ENCODE measurements at regions not wholly inside any gene's neighbourhood (a gene's known extent, or its start where the extent isn't known, plus 50 kb on each side); places are given as distances from the start of the nearest gene placed in this dataset.
"Not testable (repeated sequence)": the region's sequence is repeated elsewhere in the genome, so short reads cannot be mapped to it uniquely, and the experiment has no call there.

GRCh38 chrX:63275127-63275526, 76.0 kb downstream of the SPIN4 start:
- peak; percentile 60 for TF ChIP-seq CTCF (IDR thresholded peaks at IDR 0.05)
- Histone ChIP-seq H3K4me1 (no peaks in the 10 kb centered on the region), H3K4me3 (no peak overlapping the region), H3K27me3 (no peaks in the 10 kb centered on the region), H3K9me3 (no peaks in the 10 kb centered on the region), H3K36me3 (no peaks in the 10 kb centered on the region), H3K27ac (no peak overlapping the region), H3K9ac (ENCODE audit: low read depth in 2 of 2, low read length in 2 of 2) (no peak overlapping the region)
- intact Hi-C loops (cut with DNase I), result no loop called here
- peak; percentile 38 for DNase-seq

DNA sequence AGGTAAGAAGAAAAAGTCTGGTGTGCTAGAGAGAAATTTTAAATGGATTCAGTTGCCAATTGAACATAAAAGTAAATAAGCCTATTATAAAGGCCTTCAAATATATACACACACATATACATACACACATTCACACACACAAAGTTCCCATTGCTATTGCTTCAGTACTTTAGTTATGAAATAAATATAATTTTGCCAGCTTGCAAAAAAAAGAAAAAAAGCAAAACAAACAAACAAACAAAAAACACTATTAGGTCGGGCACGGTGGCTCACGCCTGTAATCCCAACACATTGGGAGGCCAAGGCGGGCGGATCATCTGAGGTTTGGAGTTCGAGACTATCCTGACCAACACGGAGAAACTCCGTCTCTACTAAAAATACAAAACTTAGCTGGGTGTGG, 80.3 kb downstream of the SPIN4 start:
- Histone ChIP-seq H3K27ac (no peak overlapping the region), H3K27me3 (peaks cover 9% of the 10 kb centered on the region), H3K9me3 (no peaks in the 10 kb centered on the region), H3K4me3 (no peak overlapping the region), H3K36me3 (no peaks in the 10 kb centered on the region), H3K4me1 (no peaks in the 10 kb centered on the region), H3K9ac (ENCODE audit: low read depth in 2 of 2, low read length in 2 of 2) (no peak overlapping the region)
- TF ChIP-seq CTCF (IDR thresholded peaks at IDR 0.05), result no peak
- intact Hi-C loops (cut with DNase I), result no loop called here
- DNase-seq, result no peak

- TF ChIP-seq CTCF (IDR thresholded peaks at IDR 0.05), result no peak
- no peaks in the 10 kb centered on the region for H3K27me3 ChIP-seq
- intact Hi-C loops (cut with DNase I), result no loop called here
These were observed 93.0 kb downstream of the SPIN4 start for GRCh38 chrX:63258144-63258543.

GRCh38 chrX:63250253-63250868, 100.8 kb downstream of the SPIN4 start:
- Histone ChIP-seq H3K9me3 (no peaks in the 10 kb centered on the region), H3K36me3 (no peaks in the 10 kb centered on the region), H3K4me1 (no peaks in the 10 kb centered on the region), H3K4me3 (no peak overlapping the region), H3K9ac (ENCODE audit: low read depth in 2 of 2, low read length in 2 of 2) (no peak overlapping the region), H3K27me3 (no peaks in the 10 kb centered on the region), H3K27ac (no peak overlapping the region)
- DNase-seq, result peak; percentile 65
- intact Hi-C loops (cut with DNase I), result no loop called here
- TF ChIP-seq CTCF (IDR thresholded peaks at IDR 0.05), result peak; percentile 98

More at GRCh38 chrX:63258144-63258543, 93.0 kb downstream of the SPIN4 start:
- Histone ChIP-seq H3K9me3 (no peaks in the 10 kb centered on the region), H3K27ac (no peak overlapping the region), H3K9ac (ENCODE audit: low read depth in 2 of 2, low read length in 2 of 2) (no peak overlapping the region), H3K4me3 (no peak overlapping the region), H3K4me1 (no peaks in the 10 kb centered on the region), H3K36me3 (no peaks in the 10 kb centered on the region)
- no peak for DNase-seq

- not testable (repeated sequence) for H3K9ac ChIP-seq (ENCODE audit: low read depth in 2 of 2, low read length in 2 of 2)
These were observed 108.4 kb downstream of the SPIN4 start for GRCh38 chrX:63242689-63243088.

DNA sequence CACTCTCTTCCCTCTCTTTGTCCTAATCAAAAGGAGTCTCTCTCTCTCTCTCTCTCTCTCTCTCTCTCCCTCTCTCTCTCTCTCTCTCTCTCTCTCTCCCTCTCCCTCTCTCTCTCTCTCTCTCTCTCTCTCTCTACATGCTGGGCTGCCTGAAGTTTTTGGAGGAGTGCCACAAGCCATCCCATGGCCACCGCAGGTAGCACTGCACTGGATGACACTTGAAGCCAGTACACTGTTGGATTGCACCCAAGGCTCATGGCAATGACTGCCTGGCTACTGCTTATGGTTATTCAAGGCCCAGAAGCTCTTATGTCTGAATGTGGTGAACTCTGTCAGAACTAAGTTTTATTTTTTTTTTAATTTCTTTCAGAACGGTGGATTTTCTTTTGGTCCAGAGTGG, 115.2 kb downstream of the SPIN4 start:
- DNase-seq; H3K9ac ChIP-seq (ENCODE audit: low read depth in 2 of 2, low read length in 2 of 2); H3K9me3 ChIP-seq; H3K4me1 ChIP-seq; H3K4me3 ChIP-seq; H3K27me3 ChIP-seq; H3K36me3 ChIP-seq; H3K27ac ChIP-seq; intact Hi-C loops (cut with DNase I): not testable (repeated sequence)

More at GRCh38 chrX:63242689-63243088, 108.4 kb downstream of the SPIN4 start:
- H3K9me3 ChIP-seq; H3K36me3 ChIP-seq; H3K4me1 ChIP-seq; intact Hi-C loops (cut with DNase I); H3K27ac ChIP-seq; H3K4me3 ChIP-seq; DNase-seq; H3K27me3 ChIP-seq: not testable (repeated sequence)

DNA sequence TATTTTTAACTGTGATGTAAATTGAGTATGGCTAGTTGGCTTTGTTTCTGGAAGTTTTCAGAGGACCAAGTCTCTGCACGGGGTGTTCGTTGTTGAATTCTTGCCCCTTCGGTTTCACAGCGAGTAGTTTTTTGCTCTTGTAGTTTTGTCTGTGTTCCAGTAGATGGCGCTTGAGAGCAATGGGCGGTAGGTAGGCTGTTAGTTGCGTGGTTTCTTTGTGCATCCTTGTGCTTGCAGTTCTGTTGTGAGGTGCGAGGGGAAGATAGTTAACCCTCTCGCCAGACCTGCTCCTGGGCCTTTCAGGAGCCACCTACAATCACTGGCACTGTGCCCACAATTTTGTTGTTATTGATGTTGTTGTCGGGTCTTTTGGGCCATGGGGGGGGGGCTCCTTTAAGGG, 118.1 kb downstream of the SPIN4 start:
- H3K27ac ChIP-seq; H3K27me3 ChIP-seq; H3K4me3 ChIP-seq; intact Hi-C loops (cut with DNase I); H3K4me1 ChIP-seq; H3K36me3 ChIP-seq; H3K9me3 ChIP-seq; DNase-seq; H3K9ac ChIP-seq (ENCODE audit: low read depth in 2 of 2, low read length in 2 of 2): not testable (repeated sequence)

GRCh38 chrX:63218202-63218601, 132.9 kb downstream of the SPIN4 start:
- H3K4me1 ChIP-seq; H3K9ac ChIP-seq (ENCODE audit: low read depth in 2 of 2, low read length in 2 of 2); H3K36me3 ChIP-seq; H3K4me3 ChIP-seq; intact Hi-C loops (cut with DNase I); H3K27me3 ChIP-seq; H3K27ac ChIP-seq; H3K9me3 ChIP-seq; DNase-seq: not testable (repeated sequence)

DNA sequence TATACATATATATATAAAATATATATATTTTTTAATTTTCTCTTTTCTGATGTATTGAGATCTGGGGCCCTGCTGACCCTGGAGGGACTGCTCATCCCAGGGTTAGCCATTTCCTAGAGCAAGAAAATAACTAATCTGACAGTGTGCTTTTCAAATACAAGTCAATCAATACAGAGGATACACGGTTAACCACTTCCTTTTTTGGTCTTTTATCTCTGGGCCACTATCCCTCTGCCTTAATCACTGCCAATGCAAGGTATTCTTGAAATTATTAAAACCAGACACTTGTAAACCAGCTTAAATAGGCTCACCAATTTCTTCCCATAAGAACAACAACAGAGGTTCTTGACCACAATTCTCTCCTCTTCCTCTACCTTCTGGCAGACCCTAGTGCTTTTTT, 133.6 kb downstream of the SPIN4 start:
- H3K4me3 ChIP-seq; H3K4me1 ChIP-seq; H3K27me3 ChIP-seq; H3K36me3 ChIP-seq; H3K9ac ChIP-seq (ENCODE audit: low read depth in 2 of 2, low read length in 2 of 2); H3K9me3 ChIP-seq; DNase-seq; intact Hi-C loops (cut with DNase I); H3K27ac ChIP-seq: not testable (repeated sequence)

DNA sequence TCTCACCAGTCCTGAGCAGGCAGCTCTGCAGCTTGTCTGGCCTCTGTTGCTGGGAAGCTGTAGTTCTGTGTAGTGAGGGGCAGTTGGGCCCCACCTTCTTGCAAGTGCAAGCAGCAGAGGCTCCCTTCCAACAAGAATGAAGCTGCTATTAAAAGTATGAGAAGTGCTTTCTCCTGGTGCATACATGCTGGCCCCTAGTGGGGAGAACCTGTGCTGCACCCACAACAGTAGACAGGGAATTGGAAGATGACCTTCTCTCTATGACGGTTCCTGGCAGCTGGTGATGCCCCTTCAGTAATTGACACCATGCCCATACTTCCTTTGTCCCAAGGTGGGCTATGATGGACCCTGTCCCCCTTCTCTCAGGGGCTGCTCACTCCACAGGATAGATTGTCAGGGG, 141.5 kb downstream of the SPIN4 start:
- H3K36me3 ChIP-seq; H3K4me1 ChIP-seq; H3K27ac ChIP-seq; H3K4me3 ChIP-seq; H3K9ac ChIP-seq (ENCODE audit: low read depth in 2 of 2, low read length in 2 of 2); DNase-seq; H3K27me3 ChIP-seq; H3K9me3 ChIP-seq; intact Hi-C loops (cut with DNase I): not testable (repeated sequence)

Measured in colonic mucosa (tissue), 4 donors.